EH (cell line): ENCODE measurements at regions not wholly inside any gene's neighbourhood (a gene's known extent, or its start where the extent isn't known, plus 50 kb on each side); places are given as distances from the start of the nearest gene placed in this dataset.

Experiments
- DNase-seq: peaks from one replicate; pipeline ENCODE4 v3.0.0-alpha.2; 2015; ENCODE audit warnings: low read depth

GRCh38 chr6:105850261-105851112 lies 235.6 kb upstream of the PRDM1 start:
- no peak for DNase-seq

- peak; percentile 50 for DNase-seq
These were observed 236.4 kb upstream of the PRDM1 start for GRCh38 chr6:105849746-105850145.

DNA sequence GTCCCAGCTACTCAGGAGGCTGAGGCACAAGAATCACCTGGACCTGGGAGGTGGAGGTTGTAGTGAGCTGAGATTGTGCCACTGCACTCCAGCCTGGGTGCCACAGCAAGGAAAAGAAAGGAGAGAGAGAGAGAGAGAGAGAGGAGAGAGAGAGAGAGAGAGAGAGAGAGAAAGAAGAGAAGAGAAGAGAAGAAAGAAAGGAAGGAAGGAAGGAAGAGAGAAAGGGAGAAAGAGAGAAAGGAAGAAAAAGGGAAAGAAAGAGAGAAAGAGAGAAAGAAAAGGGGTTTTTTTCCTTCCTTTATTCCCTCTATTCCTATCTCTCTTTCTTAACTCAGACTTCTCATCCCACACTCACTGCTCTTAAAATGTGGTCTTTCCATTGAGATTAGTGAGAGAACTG lies 238.7 kb upstream of the PRDM1 start:
- no peak for DNase-seq

DNA sequence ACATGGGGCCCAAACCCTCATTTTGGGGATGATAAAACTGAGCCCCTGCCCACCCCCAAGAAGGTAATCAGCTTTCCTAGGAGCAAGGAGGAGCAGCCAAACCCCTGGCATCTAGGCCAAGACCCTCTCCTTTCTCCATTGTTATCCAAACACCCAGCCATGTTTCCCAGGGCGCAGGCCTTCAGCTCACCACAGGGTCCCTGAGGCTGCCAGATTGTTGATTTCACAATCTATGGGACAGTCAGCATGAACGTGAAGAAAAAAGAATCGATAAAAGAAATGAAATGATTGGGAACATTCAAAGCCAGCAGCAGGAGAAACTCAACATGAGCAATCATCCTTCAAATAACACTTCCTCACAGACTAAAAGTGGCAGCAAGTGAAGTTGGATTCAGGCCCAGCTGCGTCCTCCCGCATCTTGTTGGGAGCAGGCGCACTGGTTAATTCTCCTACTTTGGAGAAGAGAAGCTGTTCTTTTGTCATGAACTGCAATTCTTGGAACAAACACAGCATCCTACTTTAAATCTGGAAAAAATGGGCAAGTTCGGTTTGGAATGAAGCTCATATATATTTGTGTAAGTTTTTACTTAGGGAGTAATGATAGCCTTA lies 241.8 kb upstream of the PRDM1 start:
- no peak for DNase-seq

DNA sequence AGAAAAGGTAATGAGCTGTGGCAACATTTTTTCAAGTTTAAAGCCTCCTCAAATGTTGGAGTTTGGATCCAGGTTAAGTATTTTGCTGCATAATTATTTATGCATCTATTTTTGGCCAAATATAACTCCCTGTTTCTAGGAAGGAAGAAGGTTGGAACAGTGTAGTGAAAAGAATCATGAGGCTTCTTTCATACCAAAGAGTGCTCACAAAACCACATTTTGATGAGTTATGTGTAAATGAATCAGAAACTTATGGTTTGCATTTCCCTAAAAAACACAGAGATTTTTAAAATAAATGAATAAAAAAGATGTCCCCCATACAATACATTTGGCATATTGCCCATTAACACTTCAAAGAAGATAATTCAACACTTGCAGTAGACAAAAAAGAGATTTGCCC lies 246.9 kb upstream of the PRDM1 start:
- peak; percentile 52 for DNase-seq

GRCh38 chr6:105838171-105838570 lies 248.0 kb upstream of the PRDM1 start:
- peak; percentile 81 for DNase-seq

DNA sequence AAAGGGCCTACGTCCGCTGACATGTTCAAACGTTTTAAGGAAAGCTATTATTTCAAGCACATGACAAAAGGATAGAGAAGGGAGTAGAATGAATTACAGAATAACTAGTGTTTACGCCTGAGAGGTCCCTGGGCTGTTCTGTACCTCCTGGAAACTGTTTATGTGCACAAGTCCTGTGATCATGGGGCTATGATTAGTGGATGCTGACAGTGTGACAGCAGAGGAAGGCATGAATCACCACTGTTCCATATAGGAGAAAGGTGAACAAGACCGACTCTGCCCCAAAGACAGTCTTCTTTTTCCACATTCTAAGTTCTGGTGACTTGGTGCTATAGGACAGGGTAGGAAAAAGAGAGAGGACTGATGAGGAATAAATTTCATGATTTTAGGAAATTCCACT lies 249.2 kb upstream of the PRDM1 start:
- no peak for DNase-seq

- DNase-seq: no peak
These were observed 249.8 kb upstream of the PRDM1 start for GRCh38 chr6:105836379-105836778.

GRCh38 chr6:105835373-105835772 lies 250.8 kb upstream of the PRDM1 start:
- peak; percentile 40 for DNase-seq

- no peak for DNase-seq
These were observed 251.9 kb upstream of the PRDM1 start for GRCh38 chr6:105833959-105834947.

DNA sequence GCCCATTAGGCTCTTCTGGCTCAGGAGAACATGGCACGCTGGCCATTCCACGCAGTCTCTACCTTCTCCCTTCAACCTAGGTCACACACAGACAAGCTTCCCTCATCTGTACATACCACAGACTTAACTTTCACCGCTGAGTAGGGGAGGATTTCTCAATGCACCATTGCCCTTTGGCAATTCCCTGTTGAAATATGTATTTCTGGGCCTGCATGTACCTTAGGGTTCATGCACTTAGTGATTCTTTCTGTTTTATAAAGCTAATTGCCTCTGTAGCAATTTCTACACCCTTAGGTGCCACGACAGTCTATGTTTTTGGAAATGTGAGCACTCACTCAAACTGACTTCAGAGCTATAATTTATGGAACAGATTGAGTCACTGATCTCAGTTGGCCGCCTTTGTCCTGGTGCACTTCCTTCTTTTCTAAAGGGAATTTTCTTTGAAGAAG lies 253.8 kb upstream of the PRDM1 start:
- DNase-seq: no peak

GRCh38 chr6:105831311-105832097 lies 254.6 kb upstream of the PRDM1 start:
- DNase-seq: no peak

- DNase-seq: no peak
These were observed 260.9 kb upstream of the PRDM1 start for GRCh38 chr6:105825210-105825609.

DNA sequence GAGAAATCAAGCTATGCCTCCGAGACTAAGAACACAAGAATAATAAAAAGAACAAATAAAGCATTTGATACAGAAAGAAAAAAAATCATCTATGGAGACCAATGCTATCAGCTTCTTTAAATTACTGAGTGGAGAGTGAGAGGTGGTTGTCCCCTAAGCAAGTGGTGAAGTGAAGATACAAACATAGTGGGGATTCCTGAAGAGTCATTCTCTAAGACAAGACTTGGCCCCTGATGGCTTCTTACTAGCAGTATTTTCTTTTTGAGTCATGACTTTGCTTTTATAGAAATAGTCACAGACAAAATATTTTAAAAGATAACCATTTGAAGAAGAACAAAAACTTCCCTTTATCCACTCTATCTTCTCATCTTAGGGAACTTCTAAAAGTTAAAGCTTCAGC lies 261.4 kb upstream of the PRDM1 start:
- DNase-seq: peak; percentile 89

DNA sequence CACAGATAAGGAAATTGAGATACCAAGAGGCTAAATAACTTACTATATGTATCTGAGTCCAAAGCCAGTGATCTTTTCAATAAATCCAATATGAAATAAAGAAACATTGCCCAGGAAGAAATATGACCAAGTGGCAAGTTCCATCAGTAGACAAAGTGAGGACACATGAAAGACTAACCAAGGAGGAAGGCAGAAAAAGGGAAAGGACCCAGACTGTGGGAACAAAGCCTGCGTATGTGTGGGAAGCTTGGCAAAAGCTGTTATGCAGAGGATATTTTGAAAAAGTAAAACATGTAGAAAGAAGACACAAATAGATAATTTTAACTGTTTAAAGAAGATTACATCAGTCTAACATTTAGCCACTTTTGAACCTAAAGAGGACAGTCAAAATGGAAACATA lies 264.4 kb upstream of the PRDM1 start:
- DNase-seq: no peak

DNA sequence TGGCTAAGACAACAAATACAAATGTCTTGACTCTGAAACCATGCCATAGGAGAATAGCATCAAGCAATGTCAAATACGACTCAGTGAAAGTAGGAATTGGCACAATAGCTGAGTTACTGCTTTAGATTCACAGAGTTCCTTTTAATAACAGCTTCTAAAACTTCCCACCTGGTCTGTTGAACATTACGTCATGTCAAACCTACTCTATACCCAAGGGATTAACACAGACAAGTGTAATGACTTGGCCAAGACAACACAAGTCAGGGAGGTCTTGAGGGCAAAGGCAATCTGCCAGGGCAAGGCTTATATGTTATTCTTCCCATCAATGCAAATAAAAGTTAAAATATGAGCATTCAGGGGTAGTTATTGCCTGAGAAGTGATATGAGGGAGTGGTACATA lies 265.1 kb upstream of the PRDM1 start:
- no peak for DNase-seq

- no peak for DNase-seq
These were observed 266.4 kb upstream of the PRDM1 start for GRCh38 chr6:105819745-105820144.

DNA sequence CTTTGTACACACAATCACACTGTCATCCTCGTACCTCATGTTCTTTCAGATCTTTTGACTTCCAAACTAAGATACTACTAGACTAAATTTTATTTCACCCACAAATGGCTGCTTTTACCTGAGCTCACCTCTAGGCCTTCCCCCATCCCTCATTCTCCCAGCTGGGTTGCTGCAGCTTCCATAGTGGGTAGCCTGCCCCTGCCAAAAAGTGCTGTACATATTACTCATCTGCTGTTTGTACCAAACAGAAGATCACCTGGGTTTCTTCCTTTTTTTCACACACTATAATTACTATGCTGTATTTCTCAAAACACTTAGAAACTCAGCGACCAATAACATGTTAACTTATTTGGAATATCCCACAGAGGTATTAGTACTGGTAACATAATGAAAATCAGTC lies 267.6 kb upstream of the PRDM1 start:
- DNase-seq: no peak

DNA sequence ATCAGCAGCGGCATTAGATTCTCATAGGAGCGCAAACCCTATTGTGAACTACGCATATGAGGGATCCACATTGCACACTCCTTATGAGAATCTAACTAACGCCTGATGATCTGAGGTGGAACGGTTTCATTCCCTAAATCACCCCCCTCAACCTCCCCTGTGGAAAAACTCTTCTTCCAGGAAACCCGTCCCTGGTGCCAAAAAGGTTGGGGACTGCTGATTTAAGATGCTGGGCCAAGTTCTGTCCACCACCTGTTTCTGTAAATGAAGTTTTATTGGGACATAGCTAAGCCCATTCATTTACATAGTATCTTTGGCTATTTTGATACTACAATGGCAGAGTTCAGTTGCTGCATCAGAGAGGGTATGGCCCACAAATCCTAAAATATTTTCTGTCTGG lies 268.2 kb upstream of the PRDM1 start:
- DNase-seq: no peak

DNA sequence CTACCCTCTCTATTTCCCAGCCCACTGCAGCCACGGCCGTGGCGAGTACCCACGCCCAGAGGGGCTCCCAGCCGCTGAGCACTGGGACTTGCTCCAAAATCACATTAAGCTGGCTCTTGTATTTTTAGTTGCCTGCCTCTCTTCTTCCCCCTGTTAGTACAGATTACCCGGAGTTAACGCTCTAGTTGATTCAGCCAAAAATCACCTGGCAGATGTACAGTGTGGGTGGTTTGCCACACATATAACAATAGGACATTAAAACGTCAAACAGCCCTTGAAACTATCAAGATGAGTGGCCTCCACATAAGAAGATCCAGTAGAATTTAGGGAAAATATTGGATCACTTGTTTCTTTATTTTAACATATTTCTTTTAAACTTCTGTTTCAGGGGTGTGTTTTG lies 268.8 kb upstream of the PRDM1 start:
- DNase-seq: no peak

DNA sequence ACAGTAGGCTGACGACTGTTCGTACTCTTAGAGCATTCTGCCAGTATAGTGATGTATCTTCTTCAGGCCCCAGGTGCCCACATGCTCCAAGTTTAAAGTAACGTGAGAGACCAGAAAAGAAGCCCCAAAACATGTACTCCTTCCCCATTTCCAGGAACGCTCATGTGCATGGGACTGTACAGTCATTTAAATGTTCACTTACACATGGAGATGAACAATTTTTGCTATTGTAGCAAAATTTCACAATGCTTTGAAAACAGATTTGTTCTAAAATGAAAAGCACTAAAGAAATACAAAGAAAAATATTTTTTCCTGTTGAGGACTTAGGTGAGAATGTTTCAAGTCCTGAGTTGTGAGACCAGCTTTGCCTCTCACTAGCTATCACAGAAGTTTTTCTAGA lies 269.3 kb upstream of the PRDM1 start:
- no peak for DNase-seq
